PC-9 (cell line): ENCODE measurements at regions not wholly inside any gene's neighbourhood (a gene's known extent, or its start where the extent isn't known, plus 50 kb on each side); places are given as distances from the start of the nearest gene placed in this dataset.
"Not testable (repeated sequence)": the region's sequence is repeated elsewhere in the genome, so short reads cannot be mapped to it uniquely, and the experiment has no call there.

Experiments
- BruUV-seq: library from RNA; stranded (reverse); fragments of 400-500 nt; replicated peaks from 2 replicates; lab custom pipeline; 2021; lab: Mats Ljungman, UMichigan
- CTCF ChIA-PET: fragments of 300-600 bp; sonication (Branson Sonifier 250); formaldehyde crosslinking; loops from one replicate; lab custom pipeline; 2022; ENCODE audit warnings: antibody characterized with exemption; lab: Charles Lee
- POLR2A ChIA-PET: fragments of 300-600 bp; sonication (Branson Sonifier 250); formaldehyde crosslinking; loops from one replicate; lab custom pipeline; 2022; ENCODE audit warnings: antibody characterized with exemption; ENCODE audit not compliant: unreplicated experiment; lab: Charles Lee
- DNase-seq, 2 experiments: peaks; one replicate each; pipeline versions ENCODE4 v3.0.0 to v3.0.0-alpha.2; 2015 to 2022; ENCODE audit warnings: mixed read lengths in 1 of 2
- H2AFZ ChIP-seq: fragments of 200-600 bp; sonication (generic); 2 replicates; pipeline ENCODE4 v1.8.1; 2017; ENCODE audit warnings: antibody characterized with exemption
- H3F3A ChIP-seq: fragments of 200-600 bp; sonication (generic); 2 replicates; pipeline ENCODE4 v1.8.1; 2017; ENCODE audit warnings: antibody characterized with exemption, mild to moderate bottlenecking, low read depth; ENCODE audit not compliant: insufficient read depth
- H3K27ac ChIP-seq: fragments of 200-600 bp; sonication (generic); 2 replicates; pipeline ENCODE4 v1.6.1; 2016; ENCODE audit warnings: mixed run types
- H3K27me3 ChIP-seq: fragments of 200-600 bp; sonication (generic); 2 replicates; pipeline ENCODE4 v1.6.1; 2016; ENCODE audit warnings: low read depth, mixed run types; ENCODE audit not compliant: insufficient read depth
- H3K36me3 ChIP-seq: fragments of 200-600 bp; sonication (generic); 2 replicates; pipeline ENCODE4 v1.6.1; 2016; ENCODE audit warnings: low read depth, mixed run types
- H3K4me1 ChIP-seq: fragments of 200-600 bp; sonication (generic); replicated peaks from 2 replicates; pipeline ENCODE4 v1.6.1; 2016; ENCODE audit warnings: mixed run types; ENCODE audit not compliant: insufficient read depth
- H3K4me2 ChIP-seq: fragments of 200-600 bp; sonication (generic); 2 replicates; pipeline ENCODE4 v1.6.1; 2017; ENCODE audit warnings: mixed run types
- H3K4me3 ChIP-seq: fragments of 200-600 bp; sonication (generic); 2 replicates; pipeline ENCODE4 v1.6.1; 2016; ENCODE audit warnings: mixed run types
- H3K79me2 ChIP-seq: fragments of 200-600 bp; sonication (generic); 2 replicates; pipeline ENCODE4 v1.6.1; 2017; ENCODE audit warnings: low read depth, mixed run types
- H3K9me2 ChIP-seq: fragments of 200-600 bp; sonication (generic); 2 replicates; pipeline ENCODE4 v1.8.1; 2017; ENCODE audit warnings: mild to moderate bottlenecking; ENCODE audit not compliant: insufficient read depth
- H3K9me3 ChIP-seq: fragments of 200-600 bp; sonication (generic); 2 replicates; pipeline ENCODE4 v1.8.1; 2016; ENCODE audit warnings: low read depth; ENCODE audit not compliant: insufficient read depth
- H4K20me1 ChIP-seq: fragments of 200-600 bp; sonication (generic); 2 replicates; pipeline ENCODE4 v1.8.1; 2017; ENCODE audit not compliant: insufficient read depth
- CTCF ChIP-seq: fragments of 200-600 bp; sonication (generic); conservative IDR thresholded peaks from 2 replicates; pipeline ENCODE4 v1.6.1; 2017; ENCODE audit warnings: mixed run types, antibody characterized with exemption, mild to moderate bottlenecking, moderate library complexity
- EZH2 ChIP-seq: fragments of 200-600 bp; sonication (generic); IDR thresholded peaks from 2 replicates; pipeline ENCODE4 v1.8.0; 2017; ENCODE audit warnings: antibody characterized with exemption, low read depth
- intact Hi-C: fragments of 100-400 bp; cut with micrococcal nuclease; formaldehyde crosslinking; loops from one replicate; pipeline ENCODE4 v1.10.0; 2022; ENCODE audit not compliant: unreplicated experiment

DNA sequence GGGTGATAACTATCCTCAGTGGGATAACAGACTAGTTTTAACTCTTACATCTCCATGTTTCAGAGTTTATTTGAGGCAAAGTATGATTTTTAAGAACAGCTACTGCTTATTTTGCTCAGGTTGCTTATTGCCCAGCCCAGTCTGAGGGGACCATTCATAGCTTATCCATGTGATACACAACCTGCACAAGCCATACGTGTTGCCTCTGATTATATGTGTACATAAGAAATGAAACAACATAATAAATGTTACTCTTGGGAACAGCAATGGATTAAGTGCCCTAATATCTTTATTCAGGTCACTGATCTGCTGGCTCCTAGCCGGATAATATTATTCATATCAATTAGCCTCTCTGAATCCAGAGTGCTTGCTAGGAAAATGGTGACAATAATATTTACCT is 236.2 kb downstream of the CGGBP1 start:
- POLR2A ChIA-PET, result no interaction called here
- TF ChIP-seq CTCF, result no peak
- no peak for TF ChIP-seq EZH2
- no peaks in the 10 kb centered on the region for H3K9me3 ChIP-seq
- no peaks in the 10 kb centered on the region for H3K27me3 ChIP-seq
- BruUV-seq, result no TSS peak
- no peaks in the 10 kb centered on the region for H3K9me2 ChIP-seq
- no peaks in the 10 kb centered on the region for H3K79me2 ChIP-seq
- H3K4me1 ChIP-seq, result no peaks in the 10 kb centered on the region
- no peak overlapping the region for H2AFZ ChIP-seq
- H3F3A ChIP-seq, result no peaks in the 10 kb centered on the region
- CTCF ChIA-PET, result interaction anchor here (0.6 kb wide), 1 partner anchor 100 kb away, joined by 3 read pairs; no protein-coding TSS in a partner anchor
- H3K27ac ChIP-seq, result no peak overlapping the region
- no peak overlapping the region for H3K4me3 ChIP-seq
- H4K20me1 ChIP-seq, result no peaks in the 10 kb centered on the region
- H3K4me2 ChIP-seq, result no peak overlapping the region
- no peaks in the 10 kb centered on the region for H3K36me3 ChIP-seq
- intact Hi-C loops, result no loop called here
- no peak for DNase-seq

DNA sequence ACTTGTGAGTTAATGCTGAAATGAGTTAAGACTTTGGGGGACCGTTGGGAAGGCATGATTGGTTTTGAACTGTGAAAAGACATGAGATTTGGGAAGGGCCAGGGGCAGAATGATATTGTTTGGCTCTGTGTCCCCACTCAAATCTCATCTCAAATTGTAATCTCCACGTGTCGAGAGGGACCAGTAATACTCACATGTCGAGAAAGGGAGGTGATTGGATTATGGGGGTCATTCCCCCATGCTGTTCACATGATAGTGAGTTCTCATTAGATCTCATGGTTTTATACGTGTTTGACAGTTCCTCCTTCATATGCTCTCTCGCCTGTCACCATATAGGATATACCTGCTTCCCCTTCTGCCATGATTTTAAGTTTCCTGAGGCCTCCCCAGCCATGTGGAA is 245.3 kb downstream of the CGGBP1 start:
- H3K9me3 ChIP-seq, H3K4me1 ChIP-seq, H3K4me2 ChIP-seq, H2AFZ ChIP-seq, H3K36me3 ChIP-seq, POLR2A ChIA-PET, DNase-seq, H3K79me2 ChIP-seq, H4K20me1 ChIP-seq, H3K27me3 ChIP-seq, CTCF ChIA-PET, intact Hi-C loops, H3F3A ChIP-seq, H3K9me2 ChIP-seq, H3K4me3 ChIP-seq, BruUV-seq, H3K27ac ChIP-seq: not testable (repeated sequence)

- ChIA-PET POLR2A (no interaction called here), CTCF (no interaction called here)
- Histone ChIP-seq H2AFZ (no peak overlapping the region), H3K4me3 (no peak overlapping the region), H3K4me2 (no peak overlapping the region), H4K20me1 (no peaks in the 10 kb centered on the region), H3K4me1 (no peaks in the 10 kb centered on the region), H3K27me3 (no peaks in the 10 kb centered on the region), H3F3A (no peaks in the 10 kb centered on the region), H3K36me3 (no peaks in the 10 kb centered on the region), H3K9me3 (peaks cover 8% of the 10 kb centered on the region), H3K27ac (no peak overlapping the region), H3K9me2 (peaks cover 3% of the 10 kb centered on the region), H3K79me2 (no peaks in the 10 kb centered on the region)
- intact Hi-C loops, result no loop called here
- TF ChIP-seq CTCF (no peak), EZH2 (no peak)
- DNase-seq, result no peak
- no TSS peak for BruUV-seq
Observed at GRCh38 chr3:87811953-87812352, 246.9 kb downstream of the CGGBP1 start.

DNA sequence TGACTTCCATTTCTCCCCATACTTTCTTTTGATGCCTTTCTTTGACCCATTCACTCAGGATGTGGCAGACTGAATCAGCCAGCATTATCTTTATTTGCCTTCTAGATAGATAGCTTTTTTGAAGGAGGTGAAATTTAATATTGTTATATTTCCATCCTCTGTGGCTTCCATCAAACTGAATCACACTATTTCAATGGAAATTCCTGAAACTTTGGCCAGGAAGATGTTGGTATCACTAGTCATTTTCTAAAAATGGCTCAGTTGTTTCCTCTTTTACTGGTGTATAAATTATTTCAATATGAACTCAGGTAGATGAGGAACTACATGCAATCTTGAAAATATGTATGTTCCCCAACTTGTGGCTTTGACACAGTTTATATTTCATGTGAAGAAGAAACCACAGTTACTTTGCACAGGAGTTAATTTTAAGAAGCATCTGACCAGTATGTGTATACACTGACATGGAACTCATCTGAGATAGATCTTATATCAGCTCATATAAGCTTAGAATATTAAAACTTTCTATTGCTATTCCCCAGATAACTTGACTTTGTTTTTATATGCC is 248.3 kb downstream of the CGGBP1 start:
- Histone ChIP-seq H3K4me2 (no peak overlapping the region), H3K27me3 (no peaks in the 10 kb centered on the region), H3K9me2 (peaks cover 3% of the 10 kb centered on the region), H3K79me2 (no peaks in the 10 kb centered on the region), H3K27ac (no peak overlapping the region), H3K4me3 (no peak overlapping the region), H3F3A (no peaks in the 10 kb centered on the region), H3K4me1 (no peaks in the 10 kb centered on the region), H3K36me3 (no peaks in the 10 kb centered on the region), H2AFZ (peak overlapping the region; percentile 61), H4K20me1 (no peaks in the 10 kb centered on the region), H3K9me3 (peaks cover 8% of the 10 kb centered on the region)
- DNase-seq, result no peak
- no peak for TF ChIP-seq EZH2
- TF ChIP-seq CTCF, result no peak
- BruUV-seq, result no TSS peak
- intact Hi-C loops, result no loop called here
- POLR2A ChIA-PET, result no interaction called here
- CTCF ChIA-PET, result no interaction called here
